ENCODE measurements at regions not wholly inside any gene's neighbourhood (a gene's known extent, or its start where the extent isn't known, plus 50 kb on each side); places are given as distances from the start of the nearest gene placed in this dataset.
"Not testable (repeated sequence)": the region's sequence is repeated elsewhere in the genome, so short reads cannot be mapped to it uniquely, and the experiment has no call there.

- TF ChIP-seq CTCF (IDR thresholded peaks at IDR 0.05; ENCODE audit: extremely low read depth, missing control alignments): no peak
These were observed 983.7 kb downstream of the GATA3 start for GRCh38 chr10:9038146-9038714.

DNA sequence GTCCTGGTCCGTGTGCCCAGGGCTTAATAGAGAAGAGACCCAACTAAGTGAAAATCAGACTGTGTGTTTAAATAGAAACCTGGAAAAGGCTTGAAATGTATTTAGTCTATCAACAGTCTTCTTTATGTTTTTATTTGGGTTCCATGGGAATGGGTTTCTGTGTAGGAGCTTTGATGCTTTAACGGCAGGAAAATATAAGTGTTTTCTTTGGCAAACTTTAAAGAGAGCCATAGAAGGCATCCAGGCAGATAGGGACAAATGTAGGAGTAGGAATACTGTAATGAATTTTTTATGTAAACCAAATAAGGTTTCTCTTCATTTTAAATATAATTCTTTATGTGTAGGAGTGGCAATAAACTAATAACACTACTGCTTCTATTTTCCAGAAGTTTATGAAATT lies 989.0 kb downstream of the GATA3 start:
- DNase-seq (ENCODE audit: low spot score): no peak
- no peak for TF ChIP-seq CTCF (IDR thresholded peaks at IDR 0.05; ENCODE audit: extremely low read depth, missing control alignments)

More at GRCh38 chr10:9038146-9038714, 983.7 kb downstream of the GATA3 start:
- no peak for DNase-seq (ENCODE audit: low spot score)

GRCh38 chr10:9045311-9045710 lies 990.8 kb downstream of the GATA3 start:
- no peak for DNase-seq (ENCODE audit: low spot score)
- no peak for TF ChIP-seq CTCF (IDR thresholded peaks at IDR 0.05; ENCODE audit: extremely low read depth, missing control alignments)

GRCh38 chr10:9051328-9051974 lies 997.0 kb downstream of the GATA3 start:
- TF ChIP-seq CTCF (IDR thresholded peaks at IDR 0.05; ENCODE audit: extremely low read depth, missing control alignments): no peak
- no peak for DNase-seq (ENCODE audit: low spot score)

- no peak for DNase-seq (ENCODE audit: low spot score)
- TF ChIP-seq CTCF (IDR thresholded peaks at IDR 0.05; ENCODE audit: extremely low read depth, missing control alignments): no peak
These were observed 998.3 kb downstream of the GATA3 start for GRCh38 chr10:9052767-9053166.

- DNase-seq (ENCODE audit: low spot score): no peak
- no peak for TF ChIP-seq CTCF (IDR thresholded peaks at IDR 0.05; ENCODE audit: extremely low read depth, missing control alignments)
These were observed 1002.0 kb downstream of the GATA3 start for GRCh38 chr10:9056521-9056920.

- not testable (repeated sequence) for DNase-seq (ENCODE audit: low spot score)
These were observed 1002.8 kb downstream of the GATA3 start for GRCh38 chr10:9057293-9057692.

GRCh38 chr10:9060314-9060713 lies 1005.8 kb downstream of the GATA3 start:
- no peak for TF ChIP-seq CTCF (IDR thresholded peaks at IDR 0.05; ENCODE audit: extremely low read depth, missing control alignments)
- DNase-seq (ENCODE audit: low spot score): no peak

All from GM20000 (cell line).